ENCODE measurements at regions not wholly inside any gene's neighbourhood (a gene's known extent, or its start where the extent isn't known, plus 50 kb on each side); places are given as distances from the start of the nearest gene placed in this dataset.

DNA sequence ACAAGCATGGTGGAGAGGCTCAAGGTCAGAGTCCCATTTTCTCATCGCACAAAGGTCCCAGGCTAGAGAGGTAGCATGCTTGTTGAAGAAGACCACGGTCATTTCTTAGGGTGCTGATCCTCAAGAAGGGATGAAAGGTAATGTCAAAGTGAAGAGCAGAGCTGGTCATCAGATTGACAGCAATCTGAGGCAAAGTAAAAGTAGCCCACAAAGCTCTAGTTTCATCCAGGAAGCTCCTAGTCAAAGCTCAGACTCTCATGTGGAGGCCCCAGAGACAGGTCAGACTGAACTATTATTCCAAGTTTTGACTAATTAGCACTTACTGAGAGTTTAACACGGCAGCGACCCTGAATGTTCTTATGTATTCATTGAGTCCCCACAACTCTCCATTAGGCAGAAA lies 270.6 kb downstream of the RPS29 start:
- WGBS (ENCODE audit: insufficient coverage, low coverage, low lambda C conversion rate, missing lambda C conversion rate) = 75% methylated on average over 3 of the region's 4 CpGs
- ATAC-seq (no peak), DNase-seq (no peak)
- H3K27me3 ChIP-seq = no peaks in the 10 kb centered on the region
- no peaks in the 10 kb centered on the region for H3K4me1 ChIP-seq
- no peak overlapping the region for H3K4me3 ChIP-seq
- no peaks in the 10 kb centered on the region for H3K9me3 ChIP-seq
- intact Hi-C loops (cut with DNase I) = no loop called here
- TF ChIP-seq, protein P1, sequence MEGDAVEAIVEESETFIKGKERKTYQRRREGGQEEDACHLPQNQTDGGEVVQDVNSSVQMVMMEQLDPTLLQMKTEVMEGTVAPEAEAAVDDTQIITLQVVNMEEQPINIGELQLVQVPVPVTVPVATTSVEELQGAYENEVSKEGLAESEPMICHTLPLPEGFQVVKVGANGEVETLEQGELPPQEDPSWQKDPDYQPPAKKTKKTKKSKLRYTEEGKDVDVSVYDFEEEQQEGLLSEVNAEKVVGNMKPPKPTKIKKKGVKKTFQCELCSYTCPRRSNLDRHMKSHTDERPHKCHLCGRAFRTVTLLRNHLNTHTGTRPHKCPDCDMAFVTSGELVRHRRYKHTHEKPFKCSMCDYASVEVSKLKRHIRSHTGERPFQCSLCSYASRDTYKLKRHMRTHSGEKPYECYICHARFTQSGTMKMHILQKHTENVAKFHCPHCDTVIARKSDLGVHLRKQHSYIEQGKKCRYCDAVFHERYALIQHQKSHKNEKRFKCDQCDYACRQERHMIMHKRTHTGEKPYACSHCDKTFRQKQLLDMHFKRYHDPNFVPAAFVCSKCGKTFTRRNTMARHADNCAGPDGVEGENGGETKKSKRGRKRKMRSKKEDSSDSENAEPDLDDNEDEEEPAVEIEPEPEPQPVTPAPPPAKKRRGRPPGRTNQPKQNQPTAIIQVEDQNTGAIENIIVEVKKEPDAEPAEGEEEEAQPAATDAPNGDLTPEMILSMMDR (IDR thresholded peaks at IDR 0.05) = no peak
- no peak for TF ChIP-seq POLR2A (IDR thresholded peaks at IDR 0.05)
- H3K27ac ChIP-seq = no peak overlapping the region
- no peaks in the 10 kb centered on the region for H3K36me3 ChIP-seq

DNA sequence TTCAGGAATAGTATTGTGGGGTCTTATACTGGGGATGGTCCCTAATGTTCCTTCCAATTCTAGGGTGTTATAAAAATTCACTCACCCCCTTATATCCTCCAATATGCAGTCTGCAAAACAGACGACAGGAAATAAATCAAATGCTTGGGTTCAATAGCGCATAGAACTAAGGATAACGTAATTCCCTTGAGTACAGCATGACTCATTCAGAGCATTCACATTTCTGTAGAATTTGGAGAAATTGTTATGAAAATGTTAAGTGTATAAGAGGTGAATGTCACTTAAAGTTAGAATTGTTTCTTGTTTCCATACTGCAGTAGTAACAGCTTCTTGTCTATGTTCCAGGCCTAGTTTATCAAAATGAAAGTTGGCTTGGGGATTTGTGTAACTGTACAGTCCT lies 271.4 kb downstream of the RPS29 start:
- WGBS (ENCODE audit: insufficient coverage, low coverage, low lambda C conversion rate, missing lambda C conversion rate) = 82% methylated on average over 3 of the region's 3 CpGs

DNA sequence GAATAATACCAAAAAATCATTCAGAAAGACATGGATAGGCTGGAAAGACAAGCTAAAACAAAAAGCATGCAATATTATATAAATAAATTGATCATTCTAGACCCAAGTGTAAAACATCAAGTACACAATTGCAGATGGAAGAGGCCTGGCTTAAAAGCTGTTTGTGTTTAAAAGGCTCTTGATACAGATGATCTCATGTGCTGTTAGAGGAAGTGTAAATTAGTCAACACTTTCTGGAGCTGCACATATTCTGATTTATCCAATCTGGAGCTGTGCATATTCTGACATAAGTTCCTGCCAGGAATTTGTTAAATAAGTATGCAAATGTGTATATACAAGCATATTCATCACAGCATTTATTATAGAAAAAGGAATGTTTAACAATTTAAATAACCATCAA lies 273.1 kb downstream of the RPS29 start:
- no peak for ATAC-seq
- Histone ChIP-seq H3K9me3 (no peaks in the 10 kb centered on the region), H3K27ac (no peak overlapping the region), H3K27me3 (no peaks in the 10 kb centered on the region), H3K4me1 (no peaks in the 10 kb centered on the region), H3K4me3 (no peak overlapping the region), H3K36me3 (no peaks in the 10 kb centered on the region)
- DNase-seq = no peak
- TF ChIP-seq POLR2A (IDR thresholded peaks at IDR 0.05) = no peak
- TF ChIP-seq, protein P1 (IDR thresholded peaks at IDR 0.05) = no peak
- intact Hi-C loops (cut with DNase I) = no loop called here

More for the DNA sequence above, 271.4 kb downstream of the RPS29 start:
- H3K27ac ChIP-seq = no peak overlapping the region
- no peaks in the 10 kb centered on the region for H3K36me3 ChIP-seq
- intact Hi-C loops (cut with DNase I) = no loop called here
- ATAC-seq = no peak
- DNase-seq = no peak
- H3K9me3 ChIP-seq = no peaks in the 10 kb centered on the region
- TF ChIP-seq POLR2A (IDR thresholded peaks at IDR 0.05) = no peak
- TF ChIP-seq, protein P1 (IDR thresholded peaks at IDR 0.05) = no peak
- no peaks in the 10 kb centered on the region for H3K4me1 ChIP-seq
- H3K4me3 ChIP-seq = no peak overlapping the region
- no peaks in the 10 kb centered on the region for H3K27me3 ChIP-seq

DNA sequence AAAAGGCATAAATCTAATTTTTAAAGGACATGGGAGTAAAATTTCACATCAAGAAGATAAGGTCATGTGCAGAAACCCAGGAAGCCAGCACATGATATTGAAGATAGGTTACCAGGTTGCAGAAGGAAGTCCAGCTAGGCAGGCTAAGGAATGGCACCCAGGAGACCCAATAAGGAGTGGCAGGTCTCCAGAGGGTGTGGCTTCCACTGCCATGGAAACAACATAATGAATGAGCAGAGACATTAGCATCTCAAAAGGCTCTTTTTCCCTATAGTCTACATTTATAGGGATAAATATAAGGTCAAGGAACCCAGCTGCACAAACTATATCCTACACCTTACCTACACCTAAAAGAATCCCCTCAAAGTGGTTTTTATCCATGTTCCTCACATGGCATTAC lies 275.9 kb downstream of the RPS29 start:
- DNase-seq (no peak), ATAC-seq (no peak)
- intact Hi-C loops (cut with DNase I) = no loop called here
- H3K36me3 ChIP-seq = no peaks in the 10 kb centered on the region
- no peaks in the 10 kb centered on the region for H3K9me3 ChIP-seq
- TF ChIP-seq, protein P1 (IDR thresholded peaks at IDR 0.05) = no peak
- no peak for TF ChIP-seq POLR2A (IDR thresholded peaks at IDR 0.05)
- H3K27ac ChIP-seq = no peak overlapping the region
- no peak overlapping the region for H3K4me3 ChIP-seq
- H3K4me1 ChIP-seq = no peaks in the 10 kb centered on the region
- no peaks in the 10 kb centered on the region for H3K27me3 ChIP-seq

DNA sequence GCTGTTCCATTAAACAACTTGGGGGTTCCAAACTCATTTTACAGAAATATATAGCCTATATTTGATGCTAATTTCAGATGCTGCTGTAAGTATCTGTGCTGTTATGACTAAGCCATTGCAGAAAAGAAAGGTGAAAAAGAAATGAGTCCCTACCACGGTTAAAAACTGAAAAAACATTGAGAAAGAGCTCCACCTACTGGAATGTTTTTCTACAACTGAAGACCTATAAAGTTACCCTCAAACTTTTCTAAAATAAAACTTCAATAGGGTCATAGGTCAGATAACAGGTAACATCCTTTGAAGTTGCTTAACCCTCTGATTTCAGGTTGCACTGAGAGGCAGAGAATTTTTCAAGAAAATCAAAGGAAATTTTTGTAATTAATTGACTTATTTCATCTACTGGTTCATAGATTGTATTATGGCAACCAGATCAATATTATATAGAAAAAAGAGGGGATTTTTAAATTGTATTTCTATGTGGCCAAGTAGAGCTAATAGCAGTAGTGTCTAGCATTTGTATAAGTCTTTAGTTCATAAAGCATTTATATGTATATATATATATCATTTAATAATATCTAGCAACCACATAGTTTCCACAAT lies 279.9 kb downstream of the RPS29 start:
- H3K27me3 ChIP-seq = no peaks in the 10 kb centered on the region
- no peaks in the 10 kb centered on the region for H3K9me3 ChIP-seq
- ATAC-seq (peak; percentile 66 to 79 (median 67)), DNase-seq (no peak)
- H3K4me3 ChIP-seq = no peak overlapping the region
- no peaks in the 10 kb centered on the region for H3K36me3 ChIP-seq
- no peak for TF ChIP-seq POLR2A (IDR thresholded peaks at IDR 0.05)
- TF ChIP-seq, protein P1 (IDR thresholded peaks at IDR 0.05) = peak; percentile 41 to 53 (median 50)
- intact Hi-C loops (cut with DNase I) = no loop called here
- WGBS (ENCODE audit: insufficient coverage, low coverage, low lambda C conversion rate, missing lambda C conversion rate) = 0% methylated on average over 1 of the region's 1 CpG
- no peak overlapping the region for H3K27ac ChIP-seq
- no peaks in the 10 kb centered on the region for H3K4me1 ChIP-seq
